ENCODE measurements at regions not wholly inside any gene's neighbourhood (a gene's known extent, or its start where the extent isn't known, plus 50 kb on each side); places are given as distances from the start of the nearest gene placed in this dataset.

DNA sequence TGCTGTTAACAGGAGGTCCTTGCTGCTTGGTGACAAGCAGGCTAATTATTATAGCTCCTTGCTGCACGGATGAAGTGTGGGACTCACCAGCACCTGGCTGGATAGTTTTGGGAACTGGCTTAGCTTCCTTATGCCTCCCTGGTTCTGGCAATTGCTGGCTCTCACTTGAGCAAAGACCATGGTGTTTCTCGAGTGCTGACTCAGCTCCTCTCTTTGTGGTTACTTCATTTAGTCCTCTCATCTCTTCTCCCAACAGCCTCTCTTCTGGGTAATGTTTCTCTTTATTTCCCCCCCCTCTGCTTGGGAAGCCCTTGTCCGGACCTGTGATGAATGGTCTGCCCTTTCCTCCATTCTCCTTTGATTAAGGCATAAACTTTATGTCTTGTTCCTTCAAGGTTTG, 100.4 kb downstream of the CBLL2 start:
- H3K4me3 ChIP-seq (ENCODE audit: low read length): no peak overlapping the region

GRCh38 chrX:22373766-22374165, 101.1 kb downstream of the CBLL2 start:
- Histone ChIP-seq H3K9ac (ENCODE audit: low read length) (no peak overlapping the region), H3K79me2 (ENCODE audit: low read length) (no peaks in the 10 kb centered on the region), H3K36me3 (replicated peaks; ENCODE audit: low read depth, low read length) (no peaks in the 10 kb centered on the region), H3K27ac (ENCODE audit: low read length) (no peak overlapping the region), H3K27me3 (ENCODE audit: low read depth, low read length) (no peaks in the 10 kb centered on the region), H2AFZ (ENCODE audit: low read depth, low read length) (no peak overlapping the region), H3K9me3 (ENCODE audit: insufficient read depth, low read length) (no peaks in the 10 kb centered on the region), H3K4me1 (ENCODE audit: low read length) (peaks cover 5% of the 10 kb centered on the region; the same call in 1 of the 2 replicates), H4K20me1 (ENCODE audit: insufficient read depth, low read length) (no peaks in the 10 kb centered on the region), H3K4me2 (ENCODE audit: low read length) (no peak overlapping the region), H3K4me3 (ENCODE audit: low read length) (no peak overlapping the region)
- TF ChIP-seq, protein P1, sequence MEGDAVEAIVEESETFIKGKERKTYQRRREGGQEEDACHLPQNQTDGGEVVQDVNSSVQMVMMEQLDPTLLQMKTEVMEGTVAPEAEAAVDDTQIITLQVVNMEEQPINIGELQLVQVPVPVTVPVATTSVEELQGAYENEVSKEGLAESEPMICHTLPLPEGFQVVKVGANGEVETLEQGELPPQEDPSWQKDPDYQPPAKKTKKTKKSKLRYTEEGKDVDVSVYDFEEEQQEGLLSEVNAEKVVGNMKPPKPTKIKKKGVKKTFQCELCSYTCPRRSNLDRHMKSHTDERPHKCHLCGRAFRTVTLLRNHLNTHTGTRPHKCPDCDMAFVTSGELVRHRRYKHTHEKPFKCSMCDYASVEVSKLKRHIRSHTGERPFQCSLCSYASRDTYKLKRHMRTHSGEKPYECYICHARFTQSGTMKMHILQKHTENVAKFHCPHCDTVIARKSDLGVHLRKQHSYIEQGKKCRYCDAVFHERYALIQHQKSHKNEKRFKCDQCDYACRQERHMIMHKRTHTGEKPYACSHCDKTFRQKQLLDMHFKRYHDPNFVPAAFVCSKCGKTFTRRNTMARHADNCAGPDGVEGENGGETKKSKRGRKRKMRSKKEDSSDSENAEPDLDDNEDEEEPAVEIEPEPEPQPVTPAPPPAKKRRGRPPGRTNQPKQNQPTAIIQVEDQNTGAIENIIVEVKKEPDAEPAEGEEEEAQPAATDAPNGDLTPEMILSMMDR (IDR thresholded peaks at IDR 0.05; ENCODE audit: low read depth, low read length): no peak
- TF ChIP-seq EZH2phosphoT487 (IDR thresholded peaks at IDR 0.05; ENCODE audit: low read depth): no peak

More for the DNA sequence above, 100.4 kb downstream of the CBLL2 start:
- TF ChIP-seq, protein P1 (IDR thresholded peaks at IDR 0.05; ENCODE audit: low read depth, low read length): no peak
- TF ChIP-seq EZH2phosphoT487 (IDR thresholded peaks at IDR 0.05; ENCODE audit: low read depth): no peak
- no peaks in the 10 kb centered on the region for H3K36me3 ChIP-seq (replicated peaks; ENCODE audit: low read depth, low read length)
- H2AFZ ChIP-seq (ENCODE audit: low read depth, low read length): no peak overlapping the region
- H3K4me1 ChIP-seq (ENCODE audit: low read length): peaks cover 3% of the 10 kb centered on the region; the same call in 1 of the 2 replicates
- no peak overlapping the region for H3K27ac ChIP-seq (ENCODE audit: low read length)
- H3K9ac ChIP-seq (ENCODE audit: low read length): no peak overlapping the region
- H3K79me2 ChIP-seq (ENCODE audit: low read length): no peaks in the 10 kb centered on the region
- no peaks in the 10 kb centered on the region for H3K27me3 ChIP-seq (ENCODE audit: low read depth, low read length)
- no peaks in the 10 kb centered on the region for H4K20me1 ChIP-seq (ENCODE audit: insufficient read depth, low read length)
- H3K4me2 ChIP-seq (ENCODE audit: low read length): no peak overlapping the region
- no peaks in the 10 kb centered on the region for H3K9me3 ChIP-seq (ENCODE audit: insufficient read depth, low read length)

DNA sequence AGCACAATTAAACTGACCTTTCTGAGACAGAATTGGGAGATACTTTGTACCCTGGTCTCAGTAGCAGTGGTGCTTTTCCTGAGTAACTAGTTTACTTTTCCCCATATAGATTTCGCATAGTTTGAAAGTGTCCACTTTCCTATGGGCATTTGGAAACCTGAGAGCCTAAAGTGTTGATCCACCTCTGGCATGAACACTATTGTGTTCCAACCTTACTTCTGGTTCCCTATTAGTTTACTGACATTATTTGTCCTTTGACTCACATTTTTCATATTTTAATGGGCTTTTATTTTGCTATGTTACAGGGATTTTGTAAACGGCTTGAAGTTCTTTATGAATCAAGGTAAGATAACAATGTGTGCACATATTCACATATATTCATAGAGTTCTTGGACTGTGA, 103.7 kb downstream of the CBLL2 start:
- H3K4me3 ChIP-seq (ENCODE audit: low read length): no peak overlapping the region
- no peak overlapping the region for H3K27ac ChIP-seq (ENCODE audit: low read length)
- H2AFZ ChIP-seq (ENCODE audit: low read depth, low read length): no peak overlapping the region

GRCh38 chrX:22378296-22378695, 105.6 kb downstream of the CBLL2 start:
- TF ChIP-seq EZH2phosphoT487 (IDR thresholded peaks at IDR 0.05; ENCODE audit: low read depth): no peak
- TF ChIP-seq, protein P1 (IDR thresholded peaks at IDR 0.05; ENCODE audit: low read depth, low read length): no peak
- H2AFZ ChIP-seq (ENCODE audit: low read depth, low read length): no peak overlapping the region
- H3K4me1 ChIP-seq (ENCODE audit: low read length): peaks cover 5% of the 10 kb centered on the region; the same call in 1 of the 2 replicates
- no peaks in the 10 kb centered on the region for H4K20me1 ChIP-seq (ENCODE audit: insufficient read depth, low read length)
- H3K27me3 ChIP-seq (ENCODE audit: low read depth, low read length): no peaks in the 10 kb centered on the region
- H3K9me3 ChIP-seq (ENCODE audit: insufficient read depth, low read length): no peaks in the 10 kb centered on the region
- H3K36me3 ChIP-seq (replicated peaks; ENCODE audit: low read depth, low read length): no peaks in the 10 kb centered on the region
- no peak overlapping the region for H3K27ac ChIP-seq (ENCODE audit: low read length)
- H3K4me3 ChIP-seq (ENCODE audit: low read length): no peak overlapping the region
- no peak overlapping the region for H3K4me2 ChIP-seq (ENCODE audit: low read length)
- no peaks in the 10 kb centered on the region for H3K79me2 ChIP-seq (ENCODE audit: low read length)
- H3K9ac ChIP-seq (ENCODE audit: low read length): no peak overlapping the region

More for the DNA sequence above, 103.7 kb downstream of the CBLL2 start:
- Histone ChIP-seq H3K9me3 (ENCODE audit: insufficient read depth, low read length) (no peaks in the 10 kb centered on the region), H3K4me2 (ENCODE audit: low read length) (no peak overlapping the region), H3K9ac (ENCODE audit: low read length) (no peak overlapping the region), H3K27me3 (ENCODE audit: low read depth, low read length) (no peaks in the 10 kb centered on the region), H3K36me3 (replicated peaks; ENCODE audit: low read depth, low read length) (no peaks in the 10 kb centered on the region), H3K79me2 (ENCODE audit: low read length) (no peaks in the 10 kb centered on the region), H3K4me1 (ENCODE audit: low read length) (peaks cover 5% of the 10 kb centered on the region; the same call in 1 of the 2 replicates), H4K20me1 (ENCODE audit: insufficient read depth, low read length) (no peaks in the 10 kb centered on the region)
- TF ChIP-seq, protein P1 (IDR thresholded peaks at IDR 0.05; ENCODE audit: low read depth, low read length): no peak
- TF ChIP-seq EZH2phosphoT487 (IDR thresholded peaks at IDR 0.05; ENCODE audit: low read depth): no peak
